HG02852 (cell line): ENCODE measurements at regions not wholly inside any gene's neighbourhood (a gene's known extent, or its start where the extent isn't known, plus 50 kb on each side); places are given as distances from the start of the nearest gene placed in this dataset.
"Not testable (repeated sequence)": the region's sequence is repeated elsewhere in the genome, so short reads cannot be mapped to it uniquely, and the experiment has no call there.

Experiments used
- ATAC-seq: cut with Tn5 transposase; IDR thresholded peaks from one replicate; pipeline ENCODE4 v1.9.1; 2021; ENCODE audit warnings: mild to moderate bottlenecking, moderate library complexity; ENCODE audit not compliant: unreplicated experiment

GRCh38 chr1:232327899-232328298 lies 302.0 kb downstream of the SIPA1L2 start:
- no peak for ATAC-seq

GRCh38 chr1:232327269-232327668 lies 302.7 kb downstream of the SIPA1L2 start:
- ATAC-seq = no peak

- ATAC-seq = no peak
Measured at GRCh38 chr1:232322162-232322734, 307.7 kb downstream of the SIPA1L2 start.

DNA sequence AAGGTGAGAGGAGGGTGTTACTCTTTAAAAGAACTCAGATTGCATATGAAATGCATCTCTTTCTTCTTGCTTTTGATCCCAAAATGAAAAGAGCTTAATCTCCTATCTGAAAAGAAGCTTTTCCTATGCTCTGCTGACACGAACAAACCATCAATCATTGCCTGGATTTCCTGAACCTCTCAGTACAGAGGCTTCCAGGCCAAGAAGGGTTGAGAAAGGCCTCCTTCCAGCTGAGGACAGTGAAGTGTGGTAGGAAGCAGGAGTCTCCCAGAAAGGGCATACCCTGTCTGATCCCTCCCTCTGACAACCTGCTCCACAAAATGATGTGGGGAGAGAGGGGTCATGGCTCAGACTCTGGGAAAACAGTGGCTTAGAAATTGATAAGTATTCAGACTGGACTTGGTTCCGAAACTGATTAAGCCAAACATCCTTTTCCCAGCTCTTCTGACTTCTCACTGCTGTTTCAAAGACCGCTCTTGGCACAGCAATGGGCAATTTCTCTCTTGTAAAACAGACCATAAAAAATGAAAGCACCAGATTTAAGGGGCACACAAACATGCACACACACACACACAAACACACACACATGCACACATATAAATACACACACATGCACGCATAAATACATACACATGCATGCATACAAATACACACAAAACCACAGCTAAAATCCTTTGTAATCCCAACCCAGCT lies 310.3 kb downstream of the SIPA1L2 start:
- ATAC-seq = no peak

DNA sequence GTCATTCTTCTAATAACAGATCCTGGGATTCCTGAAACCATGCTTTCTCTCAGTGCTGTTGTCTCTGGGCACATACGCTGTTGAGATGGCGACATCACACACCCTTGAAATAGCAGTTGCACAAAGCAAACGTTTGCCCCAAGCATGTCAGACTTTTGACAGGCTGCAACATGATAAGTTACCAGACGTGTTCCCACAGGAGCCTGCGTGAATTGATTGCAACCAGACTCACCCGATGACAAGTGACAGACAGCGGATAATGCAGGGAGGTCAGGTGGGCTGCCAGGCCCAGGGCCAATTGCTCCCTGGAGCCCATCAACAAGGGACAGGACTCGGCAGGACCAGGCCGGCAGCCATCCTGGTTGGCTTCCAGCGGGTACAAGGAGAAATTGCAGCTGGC lies 310.9 kb downstream of the SIPA1L2 start:
- ATAC-seq = no peak

DNA sequence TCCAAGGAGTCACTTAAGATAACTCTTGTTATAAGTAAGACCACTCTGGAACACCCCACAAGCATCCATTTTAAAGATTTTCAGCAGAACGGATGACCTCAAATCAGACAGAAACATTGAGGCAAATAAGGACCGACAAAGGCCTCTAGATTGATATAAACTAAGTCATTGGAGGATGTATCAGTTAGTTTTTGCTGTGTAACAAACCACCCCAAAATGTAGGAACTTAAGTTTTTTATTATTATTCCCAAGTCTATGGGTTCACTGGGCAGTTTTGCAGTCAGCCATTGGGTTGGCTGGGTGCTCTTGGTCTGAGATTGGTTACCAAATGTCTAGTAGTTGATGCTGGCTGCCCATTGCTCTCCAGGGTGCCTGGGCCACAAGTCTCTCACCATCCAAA lies 311.8 kb downstream of the SIPA1L2 start:
- no peak for ATAC-seq

- no peak for ATAC-seq
Measured at GRCh38 chr1:232317350-232317749, 312.6 kb downstream of the SIPA1L2 start.

DNA sequence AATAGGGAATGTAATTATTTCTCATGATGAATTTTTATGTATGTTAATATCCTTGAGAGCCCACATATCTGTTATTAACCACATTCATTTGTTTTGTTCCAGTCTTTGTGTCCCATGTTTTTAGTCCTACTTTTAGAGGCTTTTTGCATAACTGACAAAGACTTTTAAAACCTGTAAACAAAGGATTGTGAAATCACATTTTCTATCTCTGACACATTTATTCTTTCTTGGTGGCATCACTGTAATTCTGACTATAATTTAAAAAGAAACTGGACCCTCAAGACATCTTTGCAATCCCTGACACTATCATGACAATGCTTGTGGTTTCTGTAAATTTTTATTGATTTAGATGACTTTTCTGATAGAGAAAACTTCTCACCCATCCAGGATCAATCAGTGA lies 313.1 kb downstream of the SIPA1L2 start:
- ATAC-seq = no peak

DNA sequence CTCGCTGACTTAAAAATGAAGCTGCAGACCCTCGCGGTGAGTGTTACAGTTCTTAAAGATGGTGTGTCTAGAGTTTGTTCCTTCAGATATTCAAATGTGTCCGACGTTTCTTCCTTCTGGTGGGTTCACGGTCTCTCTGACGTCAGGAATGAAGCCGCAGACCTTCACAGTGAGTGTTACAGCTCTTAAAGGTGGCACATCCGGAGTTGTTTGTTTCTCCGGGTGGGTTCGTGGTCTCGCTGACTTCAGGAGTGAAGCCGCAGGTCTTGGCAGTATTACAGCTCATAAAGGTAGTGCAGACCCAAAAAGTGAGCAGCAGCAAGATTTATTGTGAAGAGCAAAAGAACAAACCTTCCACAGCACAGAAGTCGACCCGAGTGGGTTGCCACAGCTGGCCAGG lies 316.1 kb downstream of the SIPA1L2 start:
- ATAC-seq = not testable (repeated sequence)

DNA sequence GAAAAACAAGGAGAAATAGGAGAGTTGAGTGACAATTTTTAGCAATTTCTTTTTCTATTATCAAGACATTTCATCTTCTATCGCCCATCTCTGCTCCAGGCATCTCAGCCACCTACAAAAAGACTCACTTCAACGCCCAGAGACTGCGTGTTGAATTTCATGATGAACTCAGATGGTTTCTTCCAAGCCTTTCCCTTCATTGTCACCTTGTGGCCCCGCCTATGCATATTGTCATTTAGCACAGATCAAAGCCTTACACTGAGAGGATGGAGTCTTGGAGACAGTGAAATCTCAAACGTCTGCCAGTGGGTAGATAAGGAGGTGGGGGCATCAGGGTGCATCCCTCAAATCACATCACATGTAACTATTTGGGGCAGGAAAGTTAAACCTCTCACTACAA lies 319.4 kb downstream of the SIPA1L2 start:
- no peak for ATAC-seq

DNA sequence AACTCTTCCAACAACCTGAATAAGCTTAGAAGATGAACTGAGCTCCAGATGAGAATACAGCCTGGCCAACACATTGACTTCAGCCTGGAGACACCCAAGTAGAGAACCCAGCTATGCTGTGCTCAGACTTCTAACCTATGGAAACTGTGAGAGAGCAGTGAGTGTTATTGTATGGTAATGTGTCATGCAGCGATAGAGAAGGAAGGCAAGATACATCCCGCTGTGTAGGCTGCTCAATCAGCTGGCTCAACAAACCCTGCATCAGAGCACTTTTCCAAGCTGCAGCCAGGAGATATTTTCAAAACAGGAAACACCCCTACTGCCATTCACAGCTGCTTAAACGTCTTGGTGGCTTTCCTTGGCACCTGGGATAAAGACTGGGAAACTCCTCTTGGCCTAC lies 321.3 kb downstream of the SIPA1L2 start:
- ATAC-seq = no peak

DNA sequence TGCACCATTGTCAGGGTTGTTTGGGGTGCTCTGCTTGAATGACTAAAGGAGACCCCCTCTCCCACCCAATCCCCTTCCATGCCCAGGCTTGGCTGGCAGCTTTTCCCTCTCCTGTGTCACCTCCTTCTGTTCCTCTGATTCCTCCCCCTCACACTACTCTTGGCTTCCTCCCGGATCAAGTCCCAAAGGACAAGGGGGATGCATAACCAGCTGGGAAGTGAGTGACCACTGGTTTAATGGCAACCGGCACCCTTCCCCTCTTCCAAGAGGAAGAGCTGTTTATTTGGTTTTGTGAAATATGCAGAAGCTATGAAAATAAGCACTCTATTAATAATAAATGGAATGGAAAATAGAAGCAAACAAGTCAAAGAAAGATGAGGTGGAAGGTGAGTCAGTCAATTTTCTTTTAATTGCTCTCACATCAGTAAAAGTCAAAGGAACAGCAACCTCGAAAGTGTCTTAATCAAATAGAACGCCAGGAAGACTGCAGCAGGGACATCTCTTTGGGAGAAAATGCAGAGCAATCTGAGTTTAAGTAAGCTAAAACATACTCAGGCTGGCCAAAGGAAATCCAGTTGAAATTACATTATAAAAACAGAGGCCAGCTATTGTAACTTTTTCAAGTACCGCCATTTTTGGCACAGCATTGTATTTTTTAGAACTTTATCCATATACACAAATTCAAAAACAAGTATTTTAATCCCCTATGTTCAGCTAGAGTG lies 322.5 kb downstream of the SIPA1L2 start:
- no peak for ATAC-seq

GRCh38 chr1:232306269-232306961 lies 323.5 kb downstream of the SIPA1L2 start:
- ATAC-seq = no peak

- ATAC-seq = no peak
Measured at GRCh38 chr1:232305050-232305449, 324.9 kb downstream of the SIPA1L2 start.

DNA sequence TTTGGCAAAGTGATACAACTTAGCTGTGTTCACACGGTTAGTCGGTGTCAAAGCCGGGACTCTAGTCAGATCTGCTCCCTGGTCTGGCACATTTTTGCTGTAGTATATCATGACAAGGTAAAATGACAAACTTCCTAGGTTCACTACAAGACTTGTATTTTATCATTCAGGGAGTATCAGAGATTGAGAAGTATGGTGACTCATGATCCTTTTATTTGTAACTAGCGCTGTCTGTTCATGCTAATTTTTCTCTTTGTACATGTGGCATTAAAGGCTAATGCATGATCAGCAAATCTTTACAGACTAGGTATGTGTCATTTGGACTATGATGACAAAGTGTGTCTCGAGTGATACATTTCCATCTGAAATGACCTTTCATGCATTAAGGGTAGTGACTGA lies 326.7 kb downstream of the SIPA1L2 start:
- no peak for ATAC-seq

GRCh38 chr1:232302376-232303221 lies 327.3 kb downstream of the SIPA1L2 start:
- ATAC-seq = no peak

DNA sequence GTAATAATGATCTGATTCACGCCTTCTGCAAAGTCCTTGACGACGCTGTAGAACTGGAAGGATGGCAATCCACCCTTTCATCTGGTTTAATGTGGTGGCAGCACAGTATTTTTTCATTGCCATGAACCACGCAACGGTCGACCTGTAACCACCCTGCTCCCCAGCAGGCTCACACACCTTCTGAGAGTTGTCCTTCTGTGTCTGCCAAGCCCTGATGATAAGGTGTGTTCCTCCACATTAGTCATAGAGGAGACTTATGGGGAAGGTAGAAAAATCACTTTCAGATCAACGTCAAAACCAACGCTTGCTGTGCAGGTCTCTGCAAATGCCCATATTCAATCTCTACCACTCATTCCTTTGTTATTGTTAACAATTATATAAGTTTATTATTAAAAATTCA lies 328.7 kb downstream of the SIPA1L2 start:
- no peak for ATAC-seq

DNA sequence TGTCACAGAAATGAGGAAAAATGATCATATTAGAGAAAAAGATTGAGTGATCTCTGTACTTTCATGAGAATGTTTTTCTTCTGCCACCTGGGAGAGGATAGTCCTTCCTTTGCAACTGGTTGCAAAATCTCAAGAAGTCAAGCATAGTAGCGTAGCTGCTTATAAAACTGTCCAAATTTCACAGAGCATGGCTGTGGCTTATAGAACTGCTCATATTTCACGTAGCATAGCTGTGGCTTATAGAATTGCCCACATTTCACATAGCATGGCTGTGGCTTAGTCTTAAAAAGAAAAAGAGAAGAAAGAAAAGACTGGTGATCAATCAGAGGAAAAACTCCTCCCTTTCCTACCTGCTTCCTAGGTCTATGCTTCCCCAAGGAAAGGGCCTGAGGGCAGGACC lies 329.5 kb downstream of the SIPA1L2 start:
- ATAC-seq = no peak

GRCh38 chr1:232296461-232296860 lies 333.5 kb downstream of the SIPA1L2 start:
- no peak for ATAC-seq

GRCh38 chr1:232293361-232293760 lies 336.6 kb downstream of the SIPA1L2 start:
- no peak for ATAC-seq

- ATAC-seq = no peak
Measured at GRCh38 chr1:232292818-232293217, 337.1 kb downstream of the SIPA1L2 start.
